K562 (cell line): ENCODE measurements at regions not wholly inside any gene's neighbourhood (a gene's known extent, or its start where the extent isn't known, plus 50 kb on each side); places are given as distances from the start of the nearest gene placed in this dataset.

Source experiments
- ATAC-seq: fragments of 200-7000 bp; cut with Tn5 transposase; 3 replicates; pipeline ENCODE4 v1.9.1; 2020; ENCODE audit warnings: moderate library complexity
- BruUV-seq: library from RNA; stranded (reverse); fragments of 400-500 nt; replicated peaks from 2 replicates; lab custom pipeline; 2021; lab: Mats Ljungman, UMichigan
- CTCF ChIA-PET: fragments of 300-600 bp; formaldehyde crosslinking; extraction: SDS; loops from one replicate; lab custom pipeline; 2021; ENCODE audit warnings: low intra/inter-chr PET ratio; lab: Yijun Ruan, JAX
- POLR2A ChIA-PET: fragments of 300-600, 350-650 bp; sonication (Branson Sonifier 250); formaldehyde crosslinking; extraction: SDS; loops from one replicate; lab custom pipeline; 2021; ENCODE audit warnings: antibody characterized with exemption, inconsistent platforms; lab: Yijun Ruan, JAX
- DNase-seq, 4 experiments: peaks; one replicate each; pipeline versions ENCODE4 v3.0.0 to v3.0.0-alpha.2; 2011 to 2018; ENCODE audit warnings: low spot score in 3 of 4, mixed read lengths in 3 of 4; ENCODE audit errors: extremely low read depth in 1 of 4
- FAIRE-seq: peaks from 2 replicates; lab custom pipeline; 2011; peaks lifted over from hg19 to GRCh38; lab: Jason Lieb, UNC
- H2AFZ ChIP-seq: 2 replicates; pipeline ENCODE4 v1.6.0; 2011; ENCODE audit warnings: low read depth, low read length, control low read depth, inconsistent platforms
- H3K27ac ChIP-seq: fragments of 200-600 bp; 3 replicates; pipeline ENCODE4 v1.8.0; 2011; ENCODE audit warnings: low read depth, mild to moderate bottlenecking, control low read depth, inconsistent platforms, low read length, moderate library complexity, mixed read lengths; ENCODE audit errors: extremely low read depth
- H3K27me3 ChIP-seq, 2 experiments: fragments of 300-600 bp in 1 of 2; 2 replicates in 1 of 2; 3 replicates in 1 of 2; pipeline versions ENCODE4 v1.6.0 to v1.8.0; 2011; ENCODE audit warnings: inconsistent platforms in 2 of 2, low read length in 2 of 2, mild to moderate bottlenecking in 1 of 2, mixed read lengths in 1 of 2, moderate library complexity in 1 of 2; ENCODE audit not compliant: control insufficient read depth in 2 of 2, insufficient read depth in 2 of 2
- H3K36me3 ChIP-seq: fragments of 300-600 bp; 3 replicates; pipeline ENCODE4 v1.8.0; 2011; ENCODE audit warnings: mild to moderate bottlenecking, low read length, inconsistent platforms; ENCODE audit not compliant: control insufficient read depth, insufficient read depth
- H3K4me1 ChIP-seq, 2 experiments: fragments of 200-600 bp in 1 of 2; replicated peaks in 1 of 2; 2 replicates in 1 of 2; 3 replicates in 1 of 2; pipeline versions ENCODE4 v1.5.1 to v1.8.0; 2011; ENCODE audit warnings: inconsistent platforms in 2 of 2, low read length in 2 of 2, mild to moderate bottlenecking in 1 of 2, mixed read lengths in 1 of 2, moderate library complexity in 1 of 2; ENCODE audit not compliant: control insufficient read depth in 2 of 2, insufficient read depth in 2 of 2
- H3K4me2 ChIP-seq: 2 replicates; pipeline ENCODE4 v1.6.1; 2011; ENCODE audit warnings: low read length, control low read depth, inconsistent platforms, mixed read lengths; ENCODE audit not compliant: insufficient read depth
- H3K4me3 ChIP-seq: fragments of 200-600 bp; sonication (generic), shearing (Covaris generic); 2 replicates; pipeline ENCODE4 v1.5.1; 2016; ENCODE audit warnings: control low read depth, inconsistent platforms
- H3K79me2 ChIP-seq: fragments of 200-600 bp; 3 replicates; pipeline ENCODE4 v1.8.0; 2011; ENCODE audit warnings: low read length, inconsistent platforms; ENCODE audit not compliant: control insufficient read depth, insufficient read depth
- H3K9ac ChIP-seq, 2 experiments: 2 replicates each; pipeline versions ENCODE4 v1.6.0 to v1.6.1; 2011; ENCODE audit warnings: low read depth in 2 of 2, low read length in 2 of 2, control low read depth in 1 of 2, inconsistent platforms in 1 of 2, mild to moderate bottlenecking in 1 of 2, mixed read lengths in 1 of 2; ENCODE audit not compliant: insufficient read depth in 1 of 2
- H3K9me1 ChIP-seq: one replicate; pipeline ENCODE4 v1.6.0; 2011; ENCODE audit warnings: inconsistent platforms, mild to moderate bottlenecking, low read length, moderate library complexity; ENCODE audit not compliant: control insufficient read depth, insufficient read depth
- H3K9me3 ChIP-seq: replicated peaks from 2 replicates; pipeline ENCODE4 v1.5.1; 2011; ENCODE audit warnings: low read depth, low read length, inconsistent platforms; ENCODE audit not compliant: control insufficient read depth, insufficient read depth
- H4K20me1 ChIP-seq: replicated peaks from 2 replicates; pipeline ENCODE4 v1.6.1; 2011; ENCODE audit warnings: low read length, inconsistent platforms, mixed read lengths; ENCODE audit not compliant: control insufficient read depth, insufficient read depth
- ARID2 ChIP-seq: fragments of 450-650 bp; IDR thresholded peaks from 2 replicates; pipeline ENCODE4 v1.6.1; 2017; ENCODE audit warnings: antibody characterized with exemption, mild to moderate bottlenecking
- CTCFL ChIP-seq: IDR thresholded peaks from 2 replicates; pipeline ENCODE4 v1.6.1; 2011; ENCODE audit warnings: borderline replicate concordance, low read depth, mild to moderate bottlenecking, moderate library complexity, low read length; ENCODE audit not compliant: insufficient read depth, poor library complexity, severe bottlenecking
- CUX1 ChIP-seq: fragments of 200-800 bp; sonication (Bioruptor generic); IDR thresholded peaks from 2 replicates; pipeline ENCODE4 v1.6.1; 2016; ENCODE audit warnings: missing genetic modification characterization, missing compliant biosample characterization
- HCFC1 ChIP-seq: IDR thresholded peaks from 2 replicates; pipeline ENCODE4 v1.6.1; 2012; ENCODE audit warnings: low read depth, low read length, improper control_type of control experiment
- ID3 ChIP-seq, 2 experiments: fragments of 250-450 bp in 1 of 2; fragments of 450-650 bp in 1 of 2; sonication (Bioruptor Pico) in 1 of 2; IDR thresholded peaks; 2 replicates each; pipeline versions ENCODE4 v1.6.1 to v1.8.0; 2016 to 2021; ENCODE audit warnings: mild to moderate bottlenecking in 2 of 2, moderate library complexity in 2 of 2, missing compliant biosample characterization in 1 of 2, missing genetic modification characterization in 1 of 2
- KLF6 ChIP-seq: fragments of 250-450 bp; sonication (Bioruptor Pico); IDR thresholded peaks from 2 replicates; pipeline ENCODE4 v1.4.0; 2020; ENCODE audit warnings: mild to moderate bottlenecking, moderate library complexity, borderline replicate concordance
- NR1H2 ChIP-seq: sonication (generic); formaldehyde crosslinking; IDR thresholded peaks from 2 replicates; pipeline ENCODE4 v1.4.0; 2020; ENCODE audit warnings: mild to moderate bottlenecking, missing genetic modification reagents
- POLR2AphosphoS5 ChIP-seq: IDR thresholded peaks from 2 replicates; pipeline ENCODE4 v1.6.1; 2011; ENCODE audit warnings: mild to moderate bottlenecking, low read depth, low read length, moderate library complexity; ENCODE audit not compliant: control insufficient read depth, insufficient read depth
- SIN3A ChIP-seq, 2 experiments: fragments of 150-350 bp in 1 of 2; IDR thresholded peaks; 2 replicates each; pipeline ENCODE4 v1.6.1; 2011 to 2016; ENCODE audit warnings: borderline replicate concordance in 2 of 2, low read depth in 2 of 2, low read length in 2 of 2, mild to moderate bottlenecking in 2 of 2, moderate library complexity in 2 of 2; ENCODE audit not compliant: control insufficient read depth in 1 of 2
- TBL1XR1 ChIP-seq, 2 experiments: IDR thresholded peaks; 2 replicates each; pipeline ENCODE4 v1.6.1; 2012; ENCODE audit warnings: improper control_type of control experiment in 2 of 2, low read length in 2 of 2, mild to moderate bottlenecking in 1 of 2
- ZBTB7A ChIP-seq: IDR thresholded peaks from 2 replicates; pipeline ENCODE4 v1.6.1; 2011; ENCODE audit warnings: low read depth, mild to moderate bottlenecking, low read length, moderate library complexity, borderline replicate concordance; ENCODE audit not compliant: control insufficient read depth
- ZNF274 ChIP-seq: IDR thresholded peaks from 2 replicates; pipeline ENCODE4 v1.6.1; 2011; ENCODE audit warnings: low read depth, mild to moderate bottlenecking, low read length, moderate library complexity, borderline replicate concordance
- WGBS: fragments of 100-300 bp; shearing (Covaris generic); methylation state at CpG from one replicate; pipeline ENCODE4 v1.1.6; 2016; ENCODE audit warnings: low coverage, mixed read lengths; ENCODE audit not compliant: insufficient coverage; ENCODE audit errors: missing lambda C conversion rate; 5-methylcytosine and 5-hydroxymethylcytosine counted together
- in situ Hi-C: fragments of 300-500 bp; cut with MboI; formaldehyde crosslinking; loops from 4 replicates; pipeline ENCODE4 v1.15.0; 2018; ENCODE audit warnings: inconsistent platforms, mixed read lengths
- intact Hi-C: fragments of 100-400 bp; cut with micrococcal nuclease; formaldehyde crosslinking; loops from 2 replicates; pipeline ENCODE4 v1.14.2; 2022

DNA sequence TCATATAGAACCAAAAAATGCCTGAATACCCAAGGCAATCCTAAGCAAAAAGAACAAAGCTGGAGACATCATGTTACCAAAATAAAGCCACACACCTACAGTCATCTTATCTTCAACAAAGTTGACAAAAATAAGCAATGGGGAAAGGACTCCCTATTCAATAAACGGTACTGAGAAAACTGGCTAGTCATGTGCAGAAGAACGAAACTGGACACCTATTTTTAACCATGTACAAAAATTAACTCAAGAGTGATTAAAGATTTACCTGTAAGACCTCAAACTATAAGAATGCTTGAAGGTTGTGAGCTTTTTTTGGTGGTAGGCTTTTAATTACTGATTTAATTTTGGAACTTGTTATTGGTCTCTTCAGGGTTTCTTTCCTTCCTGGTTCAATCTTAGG is 236.0 kb upstream of the DEFB112 start (continued):
- TF ChIP-seq SIN3A (IDR thresholded peaks at IDR 0.05; ENCODE audit: borderline replicate concordance in 2 of 2, control insufficient read depth in 1 of 2, low read depth in 2 of 2, low read length in 2 of 2) (no peak), ZBTB7A (no peak), ID3 (CRISPR knock-in tag; IDR thresholded peaks at IDR 0.05) (no peak), ID3 (tag; IDR thresholded peaks at IDR 0.05) (no peak), ZNF274 (no peak), KLF6 (CRISPR knock-in tag) (no peak), TBL1XR1 (IDR thresholded peaks at IDR 0.05; ENCODE audit: low read length in 2 of 2) (no peak), ARID2 (no peak)

DNA sequence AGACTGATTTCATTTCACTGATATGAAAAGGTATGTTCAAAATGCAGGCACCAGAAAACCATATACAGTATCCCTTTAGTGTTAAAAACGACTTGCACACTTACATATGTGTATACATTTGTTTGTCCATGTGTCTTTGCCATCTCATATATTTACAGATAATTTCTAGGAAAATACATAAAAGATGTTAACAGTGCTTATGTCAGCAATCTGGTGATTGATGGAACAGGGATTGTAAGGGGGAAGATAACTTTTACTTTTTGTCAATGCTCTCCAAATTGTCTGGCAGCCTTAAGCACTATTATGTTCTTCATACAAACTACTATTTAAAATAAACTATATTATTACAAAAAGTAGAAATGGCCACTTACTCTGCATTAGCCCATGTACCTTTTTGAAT is 238.5 kb upstream of the DEFB112 start:
- ATAC-seq (no peak), FAIRE-seq (no peak), DNase-seq (no peak)
- Histone ChIP-seq H3K79me2 (no peaks in the 10 kb centered on the region), H3K27me3 (no peaks in the 10 kb centered on the region), H3K36me3 (no peaks in the 10 kb centered on the region), H3K9ac (no peak overlapping the region), H3K4me2 (no peak overlapping the region), H3K9me1 (no peaks in the 10 kb centered on the region), H3K27ac (no peak overlapping the region), H2AFZ (no peak overlapping the region), H3K9me3 (no peaks in the 10 kb centered on the region), H4K20me1 (no peaks in the 10 kb centered on the region), H3K4me3 (no peak overlapping the region), H3K4me1 (no peaks in the 10 kb centered on the region)
- ChIA-PET CTCF (no interaction called here), POLR2A (no interaction called here)
- WGBS: 0% methylated on average over 1 of the region's 1 CpG
- no TSS peak for BruUV-seq
- in situ Hi-C loops: no loop called here
- intact Hi-C loops: no loop called here
- TF ChIP-seq CUX1 (no peak), ID3 (CRISPR knock-in tag; IDR thresholded peaks at IDR 0.05) (no peak), ID3 (tag; IDR thresholded peaks at IDR 0.05) (no peak), POLR2AphosphoS5 (no peak), NR1H2 (CRISPR knock-in tag) (no peak), HCFC1 (no peak), CTCFL (no peak)
